SJSA1 (cell line): ENCODE measurements at regions not wholly inside any gene's neighbourhood (a gene's known extent, or its start where the extent isn't known, plus 50 kb on each side); places are given as distances from the start of the nearest gene placed in this dataset.
A peak's percentile ranks its signal among the peaks of the same experiment; 100 is the strongest.

ENCODE experiments used
- DNase-seq, 2 experiments: peaks; one replicate each; pipeline ENCODE4 v3.0.0-alpha.2; 2015 to 2020; ENCODE audit warnings: low spot score in 2 of 2, low read depth in 1 of 2
- H3K27ac ChIP-seq: fragments of 250-450 bp; sonication (Bioruptor Pico); 2 replicates; pipeline ENCODE4 v1.5.1; 2020; ENCODE audit warnings: mild to moderate bottlenecking, moderate library complexity
- H3K27me3 ChIP-seq: fragments of 250-450 bp; sonication (Bioruptor Pico); replicated peaks from 2 replicates; pipeline ENCODE4 v1.5.1; 2020; ENCODE audit warnings: mild to moderate bottlenecking, moderate library complexity
- H3K36me3 ChIP-seq: fragments of 250-450 bp; sonication (Bioruptor Pico); 2 replicates; pipeline ENCODE4 v1.5.1; 2020; ENCODE audit warnings: mild to moderate bottlenecking
- H3K4me1 ChIP-seq: fragments of 250-450 bp; sonication (Bioruptor Pico); replicated peaks from 2 replicates; pipeline ENCODE4 v1.6.1; 2021; ENCODE audit warnings: mild to moderate bottlenecking
- H3K4me3 ChIP-seq: fragments of 250-450 bp; sonication (Bioruptor Pico); 2 replicates; pipeline ENCODE4 v1.5.1; 2020; ENCODE audit warnings: mild to moderate bottlenecking
- H3K9me3 ChIP-seq: fragments of 250-450 bp; sonication (Bioruptor Pico); replicated peaks from 2 replicates; pipeline ENCODE4 v1.5.1; 2020; ENCODE audit warnings: mild to moderate bottlenecking

DNA sequence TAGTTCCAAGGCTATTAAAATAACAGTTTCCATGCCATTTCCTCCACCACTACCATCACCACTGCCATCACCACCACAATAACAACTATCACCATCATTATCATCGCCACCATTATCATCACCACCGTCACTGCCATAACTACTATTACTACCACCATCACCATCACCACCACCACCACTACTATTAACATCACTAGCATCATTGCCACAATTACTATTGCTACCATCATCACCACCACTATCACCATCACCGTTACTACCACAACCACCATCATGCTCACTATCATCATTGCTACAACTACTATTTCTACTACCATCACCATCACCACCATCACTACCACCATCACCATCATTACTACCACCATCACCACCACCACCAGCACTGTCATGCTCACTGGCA, 185.9 kb upstream of the MAF start:
- H3K36me3 ChIP-seq = no peaks in the 10 kb centered on the region
- no peak for DNase-seq
- no peak overlapping the region for H3K4me3 ChIP-seq
- peaks cover 11% of the 10 kb centered on the region for H3K4me1 ChIP-seq
- H3K27ac ChIP-seq = no peak overlapping the region
- no peaks in the 10 kb centered on the region for H3K9me3 ChIP-seq
- no peaks in the 10 kb centered on the region for H3K27me3 ChIP-seq

DNA sequence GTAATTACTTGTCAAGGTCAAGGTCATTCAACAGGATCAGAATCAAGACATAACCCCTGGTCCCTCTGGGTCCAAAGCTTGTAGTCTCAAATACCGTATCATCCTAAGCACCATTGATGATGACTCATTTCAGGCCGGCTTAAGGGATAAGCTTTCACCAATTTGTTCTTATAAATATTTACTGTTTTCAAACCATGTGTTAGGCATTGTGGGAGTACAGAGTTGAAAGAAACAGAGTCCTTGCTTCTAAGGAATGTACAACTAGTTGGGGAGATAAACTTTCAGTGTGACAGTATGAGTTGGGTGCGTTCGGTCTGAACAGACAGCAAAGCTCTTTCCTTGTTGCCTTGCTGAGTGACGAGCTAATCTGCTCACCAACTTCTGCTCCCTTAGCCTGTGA, 183.5 kb upstream of the MAF start:
- H3K4me3 ChIP-seq = no peak overlapping the region
- H3K27ac ChIP-seq = no peak overlapping the region
- DNase-seq = peak in 1 of 2 experiments; percentile 59
- H3K9me3 ChIP-seq = no peaks in the 10 kb centered on the region
- H3K4me1 ChIP-seq = peaks cover 11% of the 10 kb centered on the region
- no peaks in the 10 kb centered on the region for H3K27me3 ChIP-seq
- no peaks in the 10 kb centered on the region for H3K36me3 ChIP-seq

DNA sequence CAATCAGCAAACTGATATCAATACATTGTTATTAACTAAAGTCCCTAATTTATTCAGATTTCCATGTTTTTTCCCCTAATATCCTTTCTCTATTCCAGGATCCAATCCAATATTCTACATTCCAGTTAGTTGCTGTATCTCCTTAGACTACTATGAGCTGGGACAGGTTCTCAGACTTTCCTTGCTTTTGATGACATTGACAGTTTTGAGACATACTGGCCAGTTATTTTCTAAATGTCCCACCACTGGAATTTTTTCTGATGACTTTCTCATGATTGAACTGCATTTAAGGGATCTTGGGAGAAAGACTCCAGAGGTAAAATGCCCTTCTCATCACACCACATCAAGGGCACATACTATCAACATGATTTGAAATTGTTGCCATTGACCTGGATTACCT, 177.1 kb upstream of the MAF start:
- no peak overlapping the region for H3K27ac ChIP-seq
- no peak overlapping the region for H3K4me3 ChIP-seq
- H3K4me1 ChIP-seq = peaks cover 10% of the 10 kb centered on the region
- no peaks in the 10 kb centered on the region for H3K36me3 ChIP-seq
- DNase-seq = no peak
- no peaks in the 10 kb centered on the region for H3K9me3 ChIP-seq
- no peaks in the 10 kb centered on the region for H3K27me3 ChIP-seq

DNA sequence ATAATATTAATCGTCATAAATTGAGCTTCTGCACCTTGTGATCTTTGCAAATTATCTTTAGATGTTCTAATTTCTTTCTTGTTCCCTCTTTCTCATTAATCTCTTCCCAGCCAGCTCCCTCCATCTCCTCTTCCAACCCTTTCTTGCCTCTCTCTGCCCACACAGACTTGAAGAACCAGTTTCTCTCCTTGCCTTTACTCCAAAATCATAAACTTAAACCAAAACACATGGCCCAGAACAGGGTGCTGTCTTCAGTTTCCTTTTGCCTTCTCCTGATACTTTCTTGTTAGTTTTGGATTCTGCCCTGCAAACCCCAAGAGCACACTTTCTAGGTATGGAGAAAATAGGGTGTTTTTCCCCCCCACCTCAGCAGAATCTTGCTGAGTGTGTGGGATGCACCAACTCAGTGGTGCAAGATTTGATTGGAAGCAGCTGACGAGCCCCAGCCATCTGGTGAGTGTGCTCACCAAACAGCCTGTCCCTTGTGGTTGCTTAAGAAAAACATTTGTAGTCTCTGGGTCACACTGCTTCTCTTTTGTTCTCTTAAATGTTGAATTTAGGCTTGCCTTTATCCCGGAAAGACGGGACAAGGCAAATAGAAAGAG, 175.8 kb upstream of the MAF start:
- H3K36me3 ChIP-seq = no peaks in the 10 kb centered on the region
- DNase-seq = peak in 1 of 2 experiments; percentile 40
- H3K27me3 ChIP-seq = no peaks in the 10 kb centered on the region
- no peak overlapping the region for H3K27ac ChIP-seq
- H3K9me3 ChIP-seq = no peaks in the 10 kb centered on the region
- peaks cover 10% of the 10 kb centered on the region for H3K4me1 ChIP-seq
- no peak overlapping the region for H3K4me3 ChIP-seq

DNA sequence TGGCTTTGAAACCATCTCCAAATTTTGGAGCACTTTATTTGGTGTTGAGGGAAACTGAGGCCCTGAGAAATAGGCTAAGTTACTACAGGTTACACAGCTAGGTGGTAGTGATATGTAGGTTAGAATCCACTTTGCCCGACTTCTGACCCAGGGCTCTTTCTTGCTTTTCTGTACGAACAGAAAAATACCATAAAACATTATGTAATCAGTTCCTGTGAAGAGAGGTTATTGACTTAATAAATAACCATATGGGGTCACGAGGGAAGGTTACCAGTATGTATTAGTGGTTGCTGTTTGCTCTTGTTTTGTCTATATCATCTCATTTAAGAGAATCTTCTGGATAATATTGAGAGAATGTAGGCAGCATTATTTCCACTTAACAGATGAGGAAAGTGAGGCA, 172.2 kb upstream of the MAF start:
- H3K36me3 ChIP-seq = no peaks in the 10 kb centered on the region
- H3K4me3 ChIP-seq = no peak overlapping the region
- no peaks in the 10 kb centered on the region for H3K27me3 ChIP-seq
- no peak for DNase-seq
- H3K27ac ChIP-seq = no peak overlapping the region
- H3K4me1 ChIP-seq = peaks cover 34% of the 10 kb centered on the region
- H3K9me3 ChIP-seq = no peaks in the 10 kb centered on the region

DNA sequence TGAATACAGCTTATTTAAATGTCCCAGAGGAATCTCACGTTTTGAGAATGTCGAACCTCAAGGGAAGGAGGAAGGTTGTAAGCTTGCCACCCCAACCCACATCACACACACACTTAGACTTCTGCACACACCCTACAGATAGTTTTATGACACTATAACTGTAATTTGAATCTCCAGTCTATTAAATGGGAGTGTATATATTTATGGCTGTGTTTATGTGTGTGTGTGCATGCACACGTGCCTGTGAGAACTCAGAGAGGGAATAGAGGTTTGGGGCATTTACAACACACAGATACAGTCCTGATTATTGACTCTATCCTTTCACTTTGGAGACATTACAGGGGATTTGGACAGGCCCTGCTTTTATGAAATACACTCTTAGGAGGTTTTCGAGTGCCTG, 171.5 kb upstream of the MAF start:
- Histone ChIP-seq H3K36me3 (no peaks in the 10 kb centered on the region), H3K27ac (no peak overlapping the region), H3K4me3 (no peak overlapping the region), H3K4me1 (peaks cover 39% of the 10 kb centered on the region), H3K27me3 (no peaks in the 10 kb centered on the region), H3K9me3 (no peaks in the 10 kb centered on the region)
- no peak for DNase-seq

DNA sequence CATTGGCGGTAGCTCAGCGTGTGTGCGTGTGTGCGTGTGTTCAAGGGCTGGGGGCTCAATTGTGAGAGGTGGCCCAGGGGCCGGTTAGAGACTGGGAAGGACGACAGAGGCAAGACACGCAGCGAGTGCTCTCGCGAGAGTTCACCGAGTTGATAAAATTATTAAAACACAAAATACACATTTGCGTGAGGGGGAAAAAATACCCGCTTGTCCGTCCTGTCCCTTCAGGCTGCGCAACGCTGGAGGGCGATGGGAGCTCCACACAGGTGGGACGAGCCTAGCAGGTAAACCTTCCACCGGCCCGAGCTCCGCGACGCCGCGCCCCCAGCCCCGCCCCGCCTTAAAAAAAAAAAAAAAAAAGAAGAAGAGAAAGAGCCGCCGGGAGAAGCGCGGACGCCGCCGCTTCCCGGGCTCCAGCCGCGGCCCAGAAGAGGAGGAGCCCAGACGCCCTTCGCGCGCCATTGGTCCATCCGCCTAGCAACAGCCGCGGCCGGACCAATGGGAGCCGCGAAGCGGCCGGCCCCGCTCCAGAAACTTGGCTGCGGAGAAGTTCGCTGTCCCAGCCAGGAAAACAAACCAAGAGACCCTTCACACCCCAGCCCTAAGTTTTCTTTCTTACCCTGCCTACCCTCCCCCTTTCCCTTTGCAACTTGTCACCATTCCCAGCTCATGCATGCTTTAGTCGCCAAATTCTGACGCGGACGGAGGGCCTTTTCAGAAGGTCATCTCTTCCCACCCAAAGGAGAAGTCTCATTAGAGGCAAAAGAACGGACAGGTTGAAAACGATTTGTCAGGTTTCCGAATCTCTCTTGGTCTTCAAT, 169.9 kb upstream of the MAF start:
- Histone ChIP-seq H3K4me1 (peaks cover 30% of the 10 kb centered on the region), H3K9me3 (no peaks in the 10 kb centered on the region), H3K27me3 (no peaks in the 10 kb centered on the region), H3K27ac (peak overlapping the region; percentile 25; the same call in 1 of the 2 replicates), H3K4me3 (peak overlapping the region; percentile 50), H3K36me3 (no peaks in the 10 kb centered on the region)
- DNase-seq = peak; percentile 89 to 92

DNA sequence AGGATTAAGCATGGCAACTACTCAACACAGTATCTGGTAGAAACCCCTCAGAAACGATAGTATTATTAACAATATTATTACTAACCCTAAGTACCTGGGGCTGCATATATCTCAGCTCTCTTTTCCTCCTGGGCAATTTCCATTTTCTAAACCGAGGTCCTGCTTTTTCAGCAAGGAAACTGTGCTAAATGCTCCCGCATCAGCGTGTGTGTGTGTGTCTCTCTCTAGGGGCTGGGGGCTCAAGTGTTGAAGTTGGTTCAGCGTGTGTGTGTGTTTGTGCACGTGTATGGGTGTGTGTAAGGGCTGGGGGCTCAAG, 169.3 kb upstream of the MAF start:
- Histone ChIP-seq H3K4me1 (peaks cover 30% of the 10 kb centered on the region), H3K27me3 (no peaks in the 10 kb centered on the region), H3K4me3 (peak overlapping the region; percentile 50), H3K36me3 (no peaks in the 10 kb centered on the region), H3K9me3 (no peaks in the 10 kb centered on the region), H3K27ac (peak overlapping the region; percentile 25; the same call in 1 of the 2 replicates)
- no peak for DNase-seq

DNA sequence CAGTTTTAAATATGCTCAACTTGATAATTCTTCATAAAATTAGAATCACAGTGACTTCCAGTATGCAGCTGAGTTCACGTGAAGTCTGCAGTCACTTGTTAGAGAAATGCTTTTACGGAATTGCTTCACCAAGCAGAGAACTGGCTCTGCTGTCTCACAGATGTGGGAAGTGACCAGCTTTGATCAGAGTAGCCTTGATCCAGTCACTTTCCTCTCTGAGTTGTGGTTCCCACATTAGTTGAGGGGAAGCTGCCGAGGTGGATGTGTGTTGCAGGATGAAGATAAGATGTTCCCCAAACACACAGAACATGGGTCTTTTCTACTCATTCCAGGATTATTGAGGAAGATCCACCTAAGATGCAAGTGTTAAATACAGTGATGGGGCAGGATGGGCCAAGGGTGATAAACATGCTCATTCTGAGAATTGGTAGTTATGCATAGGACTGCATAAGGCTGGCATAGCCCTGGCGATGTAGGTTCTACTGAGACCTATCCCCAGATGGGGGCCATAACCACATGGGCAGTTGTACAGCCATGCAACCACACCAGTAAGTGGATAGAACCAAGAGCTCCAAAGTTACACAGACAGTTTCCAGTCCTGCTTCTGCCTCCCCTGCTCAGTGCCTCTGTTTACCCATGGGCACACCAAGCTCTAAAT, 168.9 kb upstream of the MAF start:
- Histone ChIP-seq H3K36me3 (no peaks in the 10 kb centered on the region), H3K27me3 (no peaks in the 10 kb centered on the region), H3K4me3 (no peak overlapping the region), H3K4me1 (peaks cover 30% of the 10 kb centered on the region), H3K9me3 (no peaks in the 10 kb centered on the region), H3K27ac (no peak overlapping the region)
- no peak for DNase-seq

DNA sequence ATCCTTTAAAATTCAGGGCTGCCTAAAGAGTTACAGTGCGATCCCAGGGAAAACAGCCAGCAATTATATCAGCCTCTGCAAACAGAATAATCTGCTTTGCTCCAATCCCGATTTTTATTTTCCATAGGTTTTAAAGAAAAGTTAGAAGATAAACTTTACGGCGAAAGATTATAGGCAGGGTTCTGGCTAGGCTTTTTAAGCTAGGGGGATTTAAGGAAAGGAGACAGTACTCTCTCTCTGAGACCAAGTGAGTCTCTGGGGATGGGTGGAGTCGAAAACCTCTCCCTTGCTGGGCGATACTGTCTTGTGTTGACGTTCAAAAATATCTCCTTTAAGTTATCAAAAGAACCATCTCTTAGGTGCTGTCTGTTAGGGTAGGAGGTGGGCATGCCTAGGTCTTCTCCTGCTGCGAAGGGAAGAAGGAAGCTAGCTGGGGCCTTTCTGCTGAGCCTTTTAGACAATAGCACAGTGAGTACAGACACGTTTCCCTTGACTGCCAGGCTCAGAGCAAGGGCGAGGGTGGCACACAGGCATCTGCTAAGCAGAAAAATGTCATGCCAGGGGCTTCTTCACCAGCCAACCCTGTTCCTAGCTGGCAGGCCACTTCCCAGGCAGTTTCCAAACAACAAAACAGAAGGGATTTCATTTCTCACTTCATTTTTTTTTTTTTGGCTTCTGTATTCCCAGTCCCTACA, 167.9 kb upstream of the MAF start:
- Histone ChIP-seq H3K9me3 (no peaks in the 10 kb centered on the region), H3K4me3 (peak overlapping the region; percentile 21), H3K27ac (peak overlapping the region; percentile 52), H3K4me1 (peaks cover 30% of the 10 kb centered on the region), H3K27me3 (no peaks in the 10 kb centered on the region), H3K36me3 (no peaks in the 10 kb centered on the region)
- DNase-seq = peak in 1 of 2 experiments; percentile 43

DNA sequence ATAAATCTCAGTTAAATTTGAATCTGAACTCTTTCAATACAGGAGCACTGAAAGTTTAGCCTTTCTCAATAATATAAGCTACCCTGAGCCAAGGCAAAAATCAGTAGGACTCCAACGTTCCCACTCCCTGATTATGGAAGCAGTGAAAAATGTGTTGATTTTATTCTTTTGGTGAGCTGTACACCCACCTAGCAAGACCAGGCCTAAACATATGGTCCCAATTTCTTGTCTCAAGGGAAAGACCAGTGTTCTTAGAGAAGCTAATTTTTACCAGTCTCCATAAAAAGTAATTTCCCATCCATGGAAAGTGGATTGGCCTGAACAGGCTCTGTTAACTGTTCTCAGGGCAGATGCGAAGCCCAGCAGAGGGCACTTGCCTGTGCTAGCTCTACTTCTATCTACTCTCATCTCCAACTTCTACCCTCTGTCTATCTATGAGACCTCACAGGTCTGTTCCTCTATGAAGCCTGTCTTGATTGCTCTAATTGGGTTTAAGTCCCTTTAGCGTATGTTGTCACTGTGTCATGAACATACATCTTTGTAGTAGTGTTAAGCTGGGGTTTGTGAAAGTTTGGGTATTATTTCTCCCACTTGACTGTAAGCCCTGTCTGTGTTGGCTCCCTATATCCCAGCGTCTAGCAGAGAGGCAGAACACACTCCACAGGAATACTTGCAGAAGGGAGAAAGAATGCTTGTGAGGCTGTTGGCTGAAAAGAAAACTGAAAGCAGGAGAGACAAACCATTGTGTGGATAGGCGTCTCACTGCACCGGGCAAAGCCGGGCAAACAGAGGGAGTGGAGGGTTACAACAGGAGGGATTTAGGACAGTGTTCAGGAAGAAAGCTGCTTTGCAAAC, 167.1 kb upstream of the MAF start:
- DNase-seq = peak; percentile 48 to 75
- no peaks in the 10 kb centered on the region for H3K9me3 ChIP-seq
- peaks cover 30% of the 10 kb centered on the region for H3K4me1 ChIP-seq
- no peaks in the 10 kb centered on the region for H3K36me3 ChIP-seq
- H3K27ac ChIP-seq = peak overlapping the region; percentile 52
- peak overlapping the region; percentile 21 for H3K4me3 ChIP-seq
- no peaks in the 10 kb centered on the region for H3K27me3 ChIP-seq

DNA sequence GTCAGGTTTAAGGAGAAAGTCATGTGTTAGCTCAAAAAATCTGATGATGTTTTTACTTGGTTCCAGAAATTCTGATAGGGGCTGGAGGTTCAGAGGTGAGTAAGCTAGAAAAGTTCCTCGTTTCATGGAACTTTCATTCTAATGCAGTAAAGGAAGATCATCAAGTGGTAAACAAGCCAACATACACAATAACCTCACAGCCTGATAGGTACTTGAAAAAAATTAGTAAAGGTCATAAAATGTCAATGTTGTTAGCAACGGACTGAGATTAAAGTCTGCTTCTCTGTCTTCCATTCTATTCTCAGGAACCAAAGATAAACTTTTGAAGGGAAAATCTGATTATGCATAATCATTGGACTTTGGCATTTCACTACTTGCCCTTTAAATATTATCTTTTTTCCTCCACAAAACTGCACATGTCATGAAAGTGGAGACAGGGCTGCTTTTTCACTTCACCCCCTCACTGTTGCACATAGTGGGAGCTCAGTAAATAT, 165.4 kb upstream of the MAF start:
- Histone ChIP-seq H3K36me3 (no peaks in the 10 kb centered on the region), H3K4me3 (no peak overlapping the region), H3K27ac (no peak overlapping the region), H3K4me1 (peaks cover 27% of the 10 kb centered on the region), H3K9me3 (no peaks in the 10 kb centered on the region), H3K27me3 (no peaks in the 10 kb centered on the region)
- DNase-seq = no peak

DNA sequence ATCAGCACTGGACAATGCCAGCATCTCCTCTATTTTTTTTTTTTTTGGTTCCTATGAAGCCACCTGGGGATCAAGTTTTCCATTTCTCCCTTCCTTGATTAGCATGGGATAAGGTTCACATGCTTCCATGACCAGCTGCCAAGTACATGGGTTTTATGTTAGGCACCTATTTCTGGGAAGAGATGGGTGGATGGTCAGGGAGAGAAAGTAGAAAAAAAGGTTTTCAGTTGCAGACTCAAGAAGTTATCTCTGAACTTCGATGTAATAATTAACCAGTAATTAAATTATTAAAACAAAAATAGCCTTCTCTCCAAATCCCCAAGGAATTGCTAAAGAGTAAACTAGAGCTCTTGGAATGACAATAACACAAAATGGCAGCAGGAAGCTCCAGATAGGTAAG, 164.9 kb upstream of the MAF start:
- DNase-seq = no peak
- Histone ChIP-seq H3K4me1 (peaks cover 25% of the 10 kb centered on the region), H3K9me3 (no peaks in the 10 kb centered on the region), H3K36me3 (no peaks in the 10 kb centered on the region), H3K27ac (no peak overlapping the region), H3K4me3 (no peak overlapping the region), H3K27me3 (no peaks in the 10 kb centered on the region)
